HCT116 (cell line): ENCODE measurements at regions not wholly inside any gene's neighbourhood (a gene's known extent, or its start where the extent isn't known, plus 50 kb on each side); places are given as distances from the start of the nearest gene placed in this dataset.

ENCODE experiments used
- ATAC-seq: fragments of 200-7000 bp; cut with Tn5 transposase; 2 replicates; pipeline ENCODE4 v1.9.1; 2020; ENCODE audit warnings: mild to moderate bottlenecking, moderate library complexity
- BruUV-seq: library from RNA; stranded (reverse); fragments of 400-500 nt; replicated peaks from 2 replicates; lab custom pipeline; 2021; lab: Mats Ljungman, UMichigan
- CTCF ChIA-PET: fragments of 300-600 bp; sonication (Branson Sonifier 250); formaldehyde crosslinking; loops from one replicate; lab custom pipeline; 2021; ENCODE audit warnings: antibody characterized with exemption; lab: Charles Lee
- POLR2A ChIA-PET: fragments of 300-600, 350-600 bp; sonication (Branson Sonifier 250); formaldehyde crosslinking; loops from one replicate; lab custom pipeline; 2021; ENCODE audit warnings: antibody characterized with exemption; lab: Charles Lee
- RAD21 ChIA-PET, 2 experiments: fragments of 300-600 bp; sonication (Branson Sonifier 250); formaldehyde crosslinking; loops; one replicate each; lab custom pipeline; 2023; ENCODE audit warnings: low total read pairs in 2 of 2; ENCODE audit not compliant: uncharacterized antibody in 2 of 2, unreplicated experiment in 2 of 2, low non-redundant PET in 1 of 2; lab: Charles Lee
- DNase-seq: peaks from one replicate; pipeline ENCODE4 v3.0.0-alpha.2; 2010; ENCODE audit warnings: low read depth, low spot score
- H2AFZ ChIP-seq: fragments of 200-600 bp; shearing (Covaris generic), sonication (generic); 2 replicates; pipeline ENCODE4 v1.6.1; 2017; ENCODE audit warnings: low read depth, mixed run types, mixed read lengths, antibody characterized with exemption, low read length; ENCODE audit not compliant: poor library complexity, severe bottlenecking
- H3K27ac ChIP-seq: 2 replicates; pipeline ENCODE4 v1.5.1; 2012; ENCODE audit warnings: low read depth, low read length
- H3K27me3 ChIP-seq: fragments of 200-600 bp; sonication (generic); 2 replicates; pipeline ENCODE4 v1.6.1; 2016; ENCODE audit warnings: mixed run types, low read length, mixed read lengths; ENCODE audit not compliant: insufficient read depth
- H3K36me3 ChIP-seq, 2 experiments: fragments of 200-500 bp in 1 of 2; fragments of 200-600 bp in 1 of 2; sonication (Bioruptor generic) in 1 of 2; sonication (generic) in 1 of 2; 2 replicates each; pipeline versions ENCODE4 v1.5.1 to v1.6.1; 2014 to 2016; ENCODE audit warnings: low read length in 2 of 2, inconsistent platforms in 1 of 2, mixed read lengths in 1 of 2, mixed run types in 1 of 2; ENCODE audit not compliant: insufficient read depth in 2 of 2, control insufficient read depth in 1 of 2
- H3K4me1 ChIP-seq, 2 experiments: fragments of 200-600 bp in 1 of 2; sonication (generic) in 1 of 2; 2 replicates each; pipeline versions ENCODE4 v1.5.1 to v1.6.1; 2012 to 2017; ENCODE audit warnings: low read length in 2 of 2, inconsistent platforms in 1 of 2, mild to moderate bottlenecking in 1 of 2, mixed read lengths in 1 of 2, mixed run types in 1 of 2, moderate library complexity in 1 of 2; ENCODE audit not compliant: insufficient read depth in 2 of 2, control insufficient read depth in 1 of 2
- H3K4me2 ChIP-seq: fragments of 200-600 bp; sonication (generic); 2 replicates; pipeline ENCODE4 v1.6.1; 2017; ENCODE audit warnings: mixed run types, low read length, mixed read lengths
- H3K4me3 ChIP-seq, 2 experiments: fragments of 200-600 bp in 1 of 2; sonication (generic) in 1 of 2; replicated peaks in 1 of 2; 2 replicates each; pipeline ENCODE4 v1.5.1; 2011 to 2016; ENCODE audit warnings: low read length in 2 of 2, control low read depth in 1 of 2, low read depth in 1 of 2, mild to moderate bottlenecking in 1 of 2, mixed read lengths in 1 of 2, mixed run types in 1 of 2
- H3K79me2 ChIP-seq: fragments of 200-600 bp; sonication (generic); 2 replicates; pipeline ENCODE4 v1.6.1; 2017; ENCODE audit warnings: mild to moderate bottlenecking, mixed run types, low read length, moderate library complexity, mixed read lengths; ENCODE audit not compliant: insufficient read depth
- H3K9ac ChIP-seq: fragments of 200-600 bp; sonication (generic); 2 replicates; pipeline ENCODE4 v1.6.1; 2016; ENCODE audit warnings: low read length, mixed read lengths
- H3K9me2 ChIP-seq: fragments of 200-600 bp; sonication (generic), shearing (Covaris generic); 2 replicates; pipeline ENCODE4 v1.6.1; 2017; ENCODE audit warnings: mixed run types, mild to moderate bottlenecking, moderate library complexity; ENCODE audit not compliant: insufficient read depth
- H3K9me3 ChIP-seq, 2 experiments: fragments of 200-500 bp in 1 of 2; fragments of 200-600 bp in 1 of 2; sonication (Bioruptor generic) in 1 of 2; sonication (generic) in 1 of 2; 2 replicates each; pipeline ENCODE4 v1.6.1; 2014 to 2017; ENCODE audit warnings: low read length in 2 of 2, mixed read lengths in 2 of 2, inconsistent platforms in 1 of 2, low read depth in 1 of 2, mild to moderate bottlenecking in 1 of 2, mixed run types in 1 of 2, moderate library complexity in 1 of 2; ENCODE audit not compliant: control insufficient read depth in 1 of 2, insufficient read depth in 1 of 2
- H4K20me1 ChIP-seq: fragments of 200-600 bp; sonication (generic), shearing (Covaris generic); 2 replicates; pipeline ENCODE4 v1.6.1; 2017; ENCODE audit warnings: mixed run types, mild to moderate bottlenecking, moderate library complexity; ENCODE audit not compliant: insufficient read depth
- ATF3 ChIP-seq: IDR thresholded peaks from 2 replicates; pipeline ENCODE4 v1.6.1; 2012
- CBX3 ChIP-seq: IDR thresholded peaks from 2 replicates; pipeline ENCODE4 v1.6.1; 2012; ENCODE audit warnings: low read depth
- ELF1 ChIP-seq: IDR thresholded peaks from 2 replicates; pipeline ENCODE4 v1.6.1; 2012; ENCODE audit warnings: low read depth, borderline replicate concordance
- EZH2 ChIP-seq: fragments of 200-600 bp; sonication (generic); IDR thresholded peaks from 2 replicates; pipeline ENCODE4 v1.6.1; 2017; ENCODE audit warnings: antibody characterized with exemption, mixed run types
- FOSL1 ChIP-seq: IDR thresholded peaks from 2 replicates; pipeline ENCODE4 v1.6.1; 2012; ENCODE audit warnings: low read depth
- POLR2AphosphoS5 ChIP-seq: IDR thresholded peaks from 2 replicates; pipeline ENCODE4 v1.6.1; 2011; ENCODE audit warnings: mild to moderate bottlenecking, low read depth, low read length, moderate library complexity
- RAD21 ChIP-seq: IDR thresholded peaks from 2 replicates; pipeline ENCODE4 v1.6.1; 2012; ENCODE audit warnings: low read depth, mild to moderate bottlenecking
- REST ChIP-seq: IDR thresholded peaks from 2 replicates; pipeline ENCODE4 v1.6.1; 2012; ENCODE audit warnings: low read depth
- SP1 ChIP-seq: IDR thresholded peaks from 2 replicates; pipeline ENCODE4 v1.6.1; 2012; ENCODE audit warnings: low read depth
- TCF7L2 ChIP-seq: IDR thresholded peaks from 2 replicates; pipeline ENCODE4 v1.7.0; 2011; ENCODE audit warnings: borderline replicate concordance, inconsistent platforms; ENCODE audit not compliant: insufficient read depth, insufficient read length; ENCODE audit errors: extremely low read depth
- YY1 ChIP-seq: IDR thresholded peaks from 2 replicates; pipeline ENCODE4 v1.6.1; 2011; ENCODE audit warnings: low read length, low read depth, moderate library complexity, mild to moderate bottlenecking; ENCODE audit not compliant: insufficient replicate concordance; ENCODE audit errors: extremely low read depth
- ZNF274 ChIP-seq: fragments of 200-500 bp; sonication (Bioruptor generic); IDR thresholded peaks from 2 replicates; pipeline ENCODE4 v1.6.1; 2014; ENCODE audit warnings: mild to moderate bottlenecking, low read depth, low read length, inconsistent platforms
- intact Hi-C: fragments of 100-400 bp; cut with micrococcal nuclease; formaldehyde crosslinking; loops from 2 replicates; pipeline ENCODE4 v1.10.0; 2022

- Histone ChIP-seq H2AFZ (no peak overlapping the region), H3K9me3 (no peaks in the 10 kb centered on the region), H4K20me1 (no peaks in the 10 kb centered on the region), H3K27me3 (no peaks in the 10 kb centered on the region), H3K4me2 (no peak overlapping the region), H3K36me3 (no peaks in the 10 kb centered on the region), H3K9ac (no peak overlapping the region), H3K27ac (no peak overlapping the region), H3K4me3 (no peak overlapping the region), H3K9me2 (no peaks in the 10 kb centered on the region), H3K4me1 (no peaks in the 10 kb centered on the region), H3K79me2 (no peaks in the 10 kb centered on the region)
- POLR2A ChIA-PET, result no interaction called here
- no peak for TF ChIP-seq POLR2AphosphoS5
- no peak for TF ChIP-seq FOSL1
- no peak for TF ChIP-seq ATF3
- no peak for TF ChIP-seq TCF7L2
- CTCF ChIA-PET, result interaction anchor here (0.9 kb wide), 1 partner anchor 10 kb away, joined by 4 read pairs; no protein-coding TSS in a partner anchor
- no peak for DNase-seq
- RAD21 ChIA-PET, result no interaction called here
- ATAC-seq, result no peak
- intact Hi-C loops, result no loop called here
- no TSS peak for BruUV-seq
These were observed 411.0 kb upstream of the ATP11B start for GRCh38 chr3:182382112-182382857.

GRCh38 chr3:182384221-182384620, 409.1 kb upstream of the ATP11B start:
- ChIA-PET CTCF (no interaction called here), POLR2A (no interaction called here), RAD21 (no interaction called here)
- no peaks in the 10 kb centered on the region for H3K9me2 ChIP-seq
- no peak overlapping the region for H2AFZ ChIP-seq
- no peaks in the 10 kb centered on the region for H4K20me1 ChIP-seq
- no peaks in the 10 kb centered on the region for H3K9me3 ChIP-seq
- TF ChIP-seq POLR2AphosphoS5, result no peak
- TF ChIP-seq ELF1, result no peak
- no peak for TF ChIP-seq CBX3
- no peak for TF ChIP-seq RAD21
- TF ChIP-seq SP1, result no peak
- TF ChIP-seq TCF7L2, result no peak
- TF ChIP-seq EZH2, result no peak
- TF ChIP-seq YY1, result no peak
- no peak for TF ChIP-seq REST
- TF ChIP-seq ZNF274, result no peak
- TF ChIP-seq FOSL1, result no peak
- H3K9ac ChIP-seq, result no peak overlapping the region
- no peak overlapping the region for H3K4me2 ChIP-seq
- BruUV-seq, result no TSS peak
- H3K27ac ChIP-seq, result no peak overlapping the region
- H3K36me3 ChIP-seq, result no peaks in the 10 kb centered on the region
- no peaks in the 10 kb centered on the region for H3K27me3 ChIP-seq
- no peaks in the 10 kb centered on the region for H3K79me2 ChIP-seq
- DNase-seq (no peak), ATAC-seq (no peak)
- peaks cover 5 to 7% of the 10 kb centered on the region in 2 experiments; a peak in 3 of 4 replicates for H3K4me1 ChIP-seq
- no peak overlapping the region for H3K4me3 ChIP-seq
- intact Hi-C loops, result no loop called here
